ENCODE measurements at regions not wholly inside any gene's neighbourhood (a gene's known extent, or its start where the extent isn't known, plus 50 kb on each side); places are given as distances from the start of the nearest gene placed in this dataset.
"Not testable (repeated sequence)": the region's sequence is repeated elsewhere in the genome, so short reads cannot be mapped to it uniquely, and the experiment has no call there.

DNA sequence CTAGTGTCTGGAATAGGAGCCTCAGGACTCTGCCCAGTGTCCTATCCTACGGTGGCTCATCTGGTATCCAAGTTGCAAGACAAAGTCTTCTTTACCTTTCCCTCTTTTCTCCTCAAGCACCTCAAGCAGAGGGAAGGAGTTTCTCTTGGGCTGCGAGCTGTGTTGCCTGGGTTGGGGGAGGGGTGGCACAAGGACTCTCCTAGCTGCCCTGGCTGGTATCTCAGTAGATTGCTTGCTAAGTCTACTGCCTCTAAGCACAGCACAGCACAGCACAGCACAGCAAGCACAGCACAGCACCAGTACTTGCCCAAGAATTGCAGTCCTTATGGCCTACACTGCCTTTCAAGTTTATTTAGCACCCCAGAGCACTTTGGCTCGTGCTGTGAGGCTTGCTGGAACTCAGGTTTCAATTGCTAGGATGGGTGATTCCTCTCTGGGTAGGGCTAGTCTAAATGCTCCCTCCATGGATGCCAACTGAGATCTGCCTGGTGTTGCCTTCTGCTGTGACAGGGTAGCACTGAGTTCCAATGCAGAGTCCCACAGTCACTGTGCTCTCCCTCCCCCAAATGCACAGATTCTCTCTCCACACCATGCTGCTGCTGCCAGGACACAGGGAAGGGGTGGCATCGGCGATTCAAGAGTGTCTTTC, 213.1 kb upstream of the POU5F2 start:
- Histone ChIP-seq H3K4me1 (ENCODE audit: low read length) (no peaks in the 10 kb centered on the region), H4K20me1 (ENCODE audit: insufficient read depth, low read length) (no peaks in the 10 kb centered on the region), H3K27ac (ENCODE audit: low read length) (no peak overlapping the region), H2AFZ (ENCODE audit: low read depth, low read length) (no peak overlapping the region), H3K4me3 (ENCODE audit: low read length) (no peak overlapping the region), H3K9ac (ENCODE audit: low read length) (no peak overlapping the region), H3K79me2 (ENCODE audit: low read length) (no peaks in the 10 kb centered on the region), H3K4me2 (ENCODE audit: low read length) (no peak overlapping the region), H3K36me3 (replicated peaks; ENCODE audit: low read depth, low read length) (no peaks in the 10 kb centered on the region), H3K27me3 (ENCODE audit: low read depth, low read length) (no peaks in the 10 kb centered on the region), H3K9me3 (ENCODE audit: insufficient read depth, low read length) (no peaks in the 10 kb centered on the region)
- TF ChIP-seq, protein P1, sequence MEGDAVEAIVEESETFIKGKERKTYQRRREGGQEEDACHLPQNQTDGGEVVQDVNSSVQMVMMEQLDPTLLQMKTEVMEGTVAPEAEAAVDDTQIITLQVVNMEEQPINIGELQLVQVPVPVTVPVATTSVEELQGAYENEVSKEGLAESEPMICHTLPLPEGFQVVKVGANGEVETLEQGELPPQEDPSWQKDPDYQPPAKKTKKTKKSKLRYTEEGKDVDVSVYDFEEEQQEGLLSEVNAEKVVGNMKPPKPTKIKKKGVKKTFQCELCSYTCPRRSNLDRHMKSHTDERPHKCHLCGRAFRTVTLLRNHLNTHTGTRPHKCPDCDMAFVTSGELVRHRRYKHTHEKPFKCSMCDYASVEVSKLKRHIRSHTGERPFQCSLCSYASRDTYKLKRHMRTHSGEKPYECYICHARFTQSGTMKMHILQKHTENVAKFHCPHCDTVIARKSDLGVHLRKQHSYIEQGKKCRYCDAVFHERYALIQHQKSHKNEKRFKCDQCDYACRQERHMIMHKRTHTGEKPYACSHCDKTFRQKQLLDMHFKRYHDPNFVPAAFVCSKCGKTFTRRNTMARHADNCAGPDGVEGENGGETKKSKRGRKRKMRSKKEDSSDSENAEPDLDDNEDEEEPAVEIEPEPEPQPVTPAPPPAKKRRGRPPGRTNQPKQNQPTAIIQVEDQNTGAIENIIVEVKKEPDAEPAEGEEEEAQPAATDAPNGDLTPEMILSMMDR (IDR thresholded peaks at IDR 0.05; ENCODE audit: low read depth, low read length) = no peak
- TF ChIP-seq EZH2phosphoT487 (IDR thresholded peaks at IDR 0.05; ENCODE audit: low read depth) = no peak

DNA sequence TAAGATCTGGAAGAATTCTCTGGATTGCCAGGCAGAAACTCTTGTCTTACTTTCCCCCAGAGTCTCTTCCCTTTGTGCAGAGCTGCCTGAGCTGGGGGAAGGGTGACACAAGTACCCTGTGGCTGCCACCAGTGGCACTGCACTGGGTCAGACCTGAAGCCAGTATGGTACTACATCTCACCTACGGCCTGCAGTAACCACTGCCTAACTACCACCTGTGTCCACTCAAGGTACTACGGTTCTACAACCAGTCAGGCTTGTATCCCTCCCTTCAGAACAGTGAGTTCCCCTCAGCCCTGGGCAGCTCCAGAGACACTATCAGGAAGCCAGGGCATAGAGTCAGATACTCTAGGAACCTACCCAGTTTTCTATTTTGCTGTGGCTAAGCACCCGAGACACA, 212.0 kb upstream of the POU5F2 start:
- no peak overlapping the region for H3K9ac ChIP-seq (ENCODE audit: low read length)
- H3K27me3 ChIP-seq (ENCODE audit: low read depth, low read length) = no peaks in the 10 kb centered on the region
- no peak for TF ChIP-seq EZH2phosphoT487 (IDR thresholded peaks at IDR 0.05; ENCODE audit: low read depth)
- TF ChIP-seq, protein P1 (IDR thresholded peaks at IDR 0.05; ENCODE audit: low read depth, low read length) = no peak
- no peak overlapping the region for H3K4me2 ChIP-seq (ENCODE audit: low read length)
- H2AFZ ChIP-seq (ENCODE audit: low read depth, low read length) = no peak overlapping the region
- no peaks in the 10 kb centered on the region for H3K4me1 ChIP-seq (ENCODE audit: low read length)
- H3K79me2 ChIP-seq (ENCODE audit: low read length) = no peaks in the 10 kb centered on the region
- no peaks in the 10 kb centered on the region for H4K20me1 ChIP-seq (ENCODE audit: insufficient read depth, low read length)
- H3K27ac ChIP-seq (ENCODE audit: low read length) = no peak overlapping the region
- H3K36me3 ChIP-seq (replicated peaks; ENCODE audit: low read depth, low read length) = no peaks in the 10 kb centered on the region
- no peak overlapping the region for H3K4me3 ChIP-seq (ENCODE audit: low read length)
- no peaks in the 10 kb centered on the region for H3K9me3 ChIP-seq (ENCODE audit: insufficient read depth, low read length)

DNA sequence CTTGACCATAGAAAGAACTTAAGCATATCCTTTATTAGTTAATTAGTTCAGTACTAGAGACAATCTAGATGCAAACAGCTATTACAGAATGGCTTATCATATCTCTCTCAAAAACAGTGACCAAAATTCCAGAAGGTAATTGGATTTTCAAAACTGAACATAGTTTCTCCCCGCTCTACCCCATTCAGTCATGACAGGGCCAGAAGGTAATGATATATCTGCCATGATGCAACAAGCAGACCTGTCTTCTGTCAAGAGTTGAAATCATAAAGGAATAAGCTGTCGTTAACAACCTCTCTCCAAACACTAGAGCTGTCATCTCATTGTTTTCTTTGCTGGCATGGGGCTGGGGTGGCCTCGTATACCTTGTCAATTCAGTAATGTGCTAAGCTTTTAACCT, 200.5 kb upstream of the POU5F2 start:
- no peaks in the 10 kb centered on the region for H3K27me3 ChIP-seq (ENCODE audit: low read depth, low read length)
- H3K9ac ChIP-seq (ENCODE audit: low read length) = no peak overlapping the region
- no peak overlapping the region for H2AFZ ChIP-seq (ENCODE audit: low read depth, low read length)
- no peaks in the 10 kb centered on the region for H3K36me3 ChIP-seq (replicated peaks; ENCODE audit: low read depth, low read length)
- H3K79me2 ChIP-seq (ENCODE audit: low read length) = no peaks in the 10 kb centered on the region
- no peak overlapping the region for H3K27ac ChIP-seq (ENCODE audit: low read length)
- no peaks in the 10 kb centered on the region for H4K20me1 ChIP-seq (ENCODE audit: insufficient read depth, low read length)
- no peak for TF ChIP-seq EZH2phosphoT487 (IDR thresholded peaks at IDR 0.05; ENCODE audit: low read depth)
- TF ChIP-seq, protein P1 (IDR thresholded peaks at IDR 0.05; ENCODE audit: low read depth, low read length) = no peak
- no peaks in the 10 kb centered on the region for H3K9me3 ChIP-seq (ENCODE audit: insufficient read depth, low read length)
- no peak overlapping the region for H3K4me2 ChIP-seq (ENCODE audit: low read length)
- H3K4me1 ChIP-seq (ENCODE audit: low read length) = no peaks in the 10 kb centered on the region
- H3K4me3 ChIP-seq (ENCODE audit: low read length) = no peak overlapping the region

DNA sequence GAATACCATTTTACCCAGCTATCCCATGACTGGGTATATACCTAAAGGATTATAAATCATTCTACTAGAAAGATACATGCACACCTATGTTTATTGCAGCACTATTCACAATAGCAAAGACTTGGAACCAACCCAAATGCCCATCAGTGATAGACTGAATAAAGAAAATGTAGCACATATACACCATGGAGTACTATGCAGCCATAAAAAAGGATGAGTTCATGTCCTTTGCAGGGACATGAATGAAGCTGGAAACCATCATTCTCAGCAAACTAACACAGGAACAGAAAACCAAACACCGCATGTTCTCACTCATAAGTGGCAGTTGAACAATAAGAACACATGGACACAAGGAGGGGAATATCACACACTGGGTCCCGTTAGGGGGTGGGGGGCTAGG, 191.9 kb upstream of the POU5F2 start:
- H3K79me2 ChIP-seq (ENCODE audit: low read length); H3K4me1 ChIP-seq (ENCODE audit: low read length); H4K20me1 ChIP-seq (ENCODE audit: insufficient read depth, low read length); H3K27me3 ChIP-seq (ENCODE audit: low read depth, low read length); H3K27ac ChIP-seq (ENCODE audit: low read length); H2AFZ ChIP-seq (ENCODE audit: low read depth, low read length); H3K4me2 ChIP-seq (ENCODE audit: low read length); H3K4me3 ChIP-seq (ENCODE audit: low read length); H3K9ac ChIP-seq (ENCODE audit: low read length); H3K9me3 ChIP-seq (ENCODE audit: insufficient read depth, low read length); H3K36me3 ChIP-seq (replicated peaks; ENCODE audit: low read depth, low read length): not testable (repeated sequence)
